Activated CD4-positive, alpha-beta T cell treated with anti-CD3 and anti-CD28 coated beads, Interleukin-2, amount 50 U/mL, for 4 hours (primary cell): ENCODE measurements at regions not wholly inside any gene's neighbourhood (a gene's known extent, or its start where the extent isn't known, plus 50 kb on each side); places are given as distances from the start of the nearest gene placed in this dataset.
"Not testable (repeated sequence)": the region's sequence is repeated elsewhere in the genome, so short reads cannot be mapped to it uniquely, and the experiment has no call there.

ENCODE experiments used
- DNase-seq, 2 experiments: peaks; one replicate each; pipeline ENCODE4 v3.0.0-alpha.2; 2020

DNA sequence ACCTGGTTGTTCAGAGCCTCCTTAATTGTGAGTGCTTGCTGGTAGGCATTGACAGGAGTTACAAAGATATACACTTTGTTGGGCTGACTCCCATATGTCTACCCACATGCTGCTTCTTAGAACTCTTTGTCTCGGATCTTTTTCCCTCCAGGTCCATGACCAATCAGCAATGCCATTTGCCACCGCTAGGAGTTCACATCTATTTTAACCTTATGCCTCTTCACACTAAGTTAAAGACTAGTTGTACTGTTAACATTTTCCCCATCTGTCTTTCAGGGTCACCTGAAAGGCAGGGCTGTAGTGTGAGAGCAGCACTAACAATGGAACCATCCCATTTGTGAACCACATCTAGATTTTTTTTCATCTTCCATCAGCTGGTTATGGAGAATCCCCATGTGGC is 226.7 kb upstream of the NPY start:
- no peak for DNase-seq

GRCh38 chr7:24058953-24059352 is 225.0 kb upstream of the NPY start:
- no peak for DNase-seq

GRCh38 chr7:24059775-24060174 is 224.2 kb upstream of the NPY start:
- DNase-seq, result no peak

GRCh38 chr7:24063721-24064120 is 220.3 kb upstream of the NPY start:
- no peak for DNase-seq

GRCh38 chr7:24069751-24070150 is 214.2 kb upstream of the NPY start:
- DNase-seq, result no peak

GRCh38 chr7:24073651-24074420 is 210.2 kb upstream of the NPY start:
- no peak for DNase-seq

DNA sequence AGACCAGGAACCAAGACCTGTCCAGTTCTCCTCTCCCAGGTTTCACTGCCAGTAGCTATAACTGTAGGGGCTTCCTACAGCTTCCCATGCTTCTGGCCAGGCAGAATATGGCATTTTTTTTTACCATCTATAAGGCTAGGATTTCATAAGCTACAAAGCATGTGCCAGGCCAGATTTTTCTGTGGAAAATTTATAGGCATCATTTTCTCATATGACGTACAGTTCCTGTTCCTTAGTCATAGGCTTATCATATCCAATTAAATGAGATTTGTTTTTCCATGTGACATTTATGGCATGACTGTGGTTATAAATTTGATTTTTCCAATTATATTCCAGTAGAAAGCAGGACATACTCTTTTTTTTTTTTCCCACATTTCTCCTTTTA is 208.6 kb upstream of the NPY start:
- DNase-seq, result no peak

GRCh38 chr7:24082826-24083225 is 201.2 kb upstream of the NPY start:
- no peak for DNase-seq

DNA sequence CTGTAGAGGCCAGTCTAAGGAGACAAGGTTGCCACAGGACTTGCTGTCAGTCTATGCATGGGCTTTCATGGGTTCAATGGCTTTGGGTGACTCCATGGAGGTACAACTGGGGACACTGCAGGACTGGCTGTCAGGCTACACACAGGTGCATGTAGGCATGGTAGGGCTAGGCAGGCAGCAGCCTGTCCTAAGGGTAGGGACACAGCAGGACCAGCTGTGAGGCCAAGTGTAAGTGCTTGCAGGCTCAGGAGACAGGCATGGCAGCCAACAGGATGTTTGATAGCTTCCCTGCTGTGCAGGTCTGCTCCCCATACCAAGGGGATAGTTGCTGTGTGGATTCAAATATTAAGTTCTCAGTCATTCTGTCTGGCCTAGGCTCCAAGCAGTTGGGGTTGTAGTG is 181.0 kb upstream of the NPY start:
- DNase-seq, result no peak

DNA sequence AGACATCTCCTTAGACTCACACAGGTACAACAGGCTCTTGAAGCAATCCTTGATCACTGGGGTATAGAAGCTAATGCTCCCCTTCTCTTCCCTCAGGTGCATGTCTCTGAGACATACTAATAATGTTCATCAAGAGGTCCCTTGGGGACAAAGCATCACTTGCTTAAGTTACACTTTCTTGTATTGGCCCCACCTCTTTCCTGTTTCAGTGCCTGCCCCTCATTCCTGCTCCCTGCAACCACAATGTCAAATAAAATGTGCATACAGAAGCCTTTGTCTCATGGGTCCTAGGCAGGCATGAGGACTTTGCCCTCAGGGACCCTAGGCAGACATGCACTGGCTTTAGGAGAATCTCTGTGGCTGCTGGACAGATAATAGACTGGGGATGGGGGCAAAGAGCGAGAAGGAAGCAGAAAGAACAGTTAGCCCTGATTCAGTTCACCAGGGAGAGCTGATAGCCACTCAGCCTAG is 175.0 kb upstream of the NPY start:
- no peak for DNase-seq

DNA sequence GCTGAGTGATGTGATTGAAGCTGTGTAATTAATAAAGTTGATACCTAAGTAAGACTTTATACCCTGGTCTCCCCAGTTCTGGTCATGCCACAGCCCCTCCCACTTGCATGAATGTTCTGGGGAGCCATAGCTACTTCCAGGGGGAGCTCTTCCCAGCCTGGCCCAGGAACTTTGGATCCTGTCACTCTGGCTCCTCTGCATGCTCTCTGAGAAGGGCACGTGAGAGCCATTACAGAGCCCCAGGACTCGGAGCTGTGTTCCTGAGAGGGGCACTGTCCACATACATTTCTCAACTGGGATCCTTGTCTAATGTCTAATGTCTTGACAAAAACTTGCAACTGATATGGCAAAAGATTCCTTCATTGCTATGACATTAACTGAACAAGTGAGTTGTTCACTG is 173.9 kb upstream of the NPY start:
- no peak for DNase-seq

DNA sequence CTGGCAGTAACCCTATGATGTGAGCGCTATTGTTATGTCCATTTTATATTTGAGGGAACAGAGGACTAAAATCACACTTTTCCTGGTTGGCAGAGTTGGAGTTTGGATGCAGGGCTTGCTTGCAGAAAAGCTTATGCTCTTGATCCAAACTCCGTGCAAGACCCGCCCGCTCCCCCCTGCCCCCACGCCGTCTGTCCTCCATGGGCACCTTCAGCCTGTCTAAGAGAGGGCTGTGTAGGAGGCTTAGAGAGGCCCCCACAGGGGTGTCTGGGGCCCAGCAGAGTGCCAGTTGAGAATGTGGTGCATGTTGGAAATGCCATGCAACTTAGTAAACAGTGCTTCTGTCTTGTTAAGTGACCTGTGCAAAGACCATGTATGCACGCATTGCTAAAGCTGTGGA is 170.5 kb upstream of the NPY start:
- DNase-seq, result no peak

DNA sequence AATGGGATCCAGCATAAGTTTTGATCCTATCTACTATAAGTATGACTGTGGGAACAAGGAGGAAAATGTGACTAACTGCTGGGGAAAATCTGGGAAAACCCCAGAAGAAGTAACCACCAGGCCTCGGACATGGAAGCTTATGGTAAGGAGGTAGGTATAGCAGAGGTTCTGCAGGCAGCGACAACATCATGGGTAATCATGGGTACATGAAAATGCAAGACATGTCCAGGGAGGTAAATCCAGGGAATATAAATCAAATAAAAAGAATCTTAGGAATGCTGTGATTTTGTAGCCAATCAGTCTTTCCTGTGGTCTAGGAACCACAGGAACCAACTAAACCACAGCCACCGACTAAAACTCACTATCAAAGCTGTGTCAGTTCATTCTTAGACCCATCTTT is 168.3 kb upstream of the NPY start:
- DNase-seq, result no peak

DNA sequence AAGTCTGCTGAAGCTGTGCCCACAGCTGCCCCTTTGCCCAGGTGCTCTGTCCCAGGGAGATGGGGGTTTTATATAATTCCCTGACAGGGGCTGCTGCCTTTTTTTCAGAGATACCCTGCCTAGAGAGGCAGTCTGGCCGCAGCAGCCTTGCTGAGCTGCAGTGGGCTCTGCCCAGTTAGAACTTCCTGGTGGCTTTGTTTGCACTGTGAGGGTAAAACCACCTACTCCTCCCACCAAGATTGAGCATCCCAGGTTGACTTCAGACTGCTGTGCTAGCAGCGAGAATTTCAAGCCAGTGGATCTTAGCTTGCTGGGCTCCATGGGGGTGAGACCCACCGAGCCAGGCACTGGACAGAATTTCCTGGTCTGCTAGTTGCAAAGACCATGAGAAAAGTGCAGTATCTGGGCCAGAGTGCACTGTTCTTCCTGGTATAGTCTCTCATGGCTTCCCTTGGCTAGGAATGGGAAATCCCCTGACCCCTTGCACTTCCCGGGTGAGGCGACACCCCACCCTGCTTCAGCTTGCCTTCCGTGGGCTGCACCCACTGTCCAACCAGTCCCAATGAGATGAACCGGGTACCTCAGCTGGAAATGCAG is 166.0 kb upstream of the NPY start:
- DNase-seq, result not testable (repeated sequence)

- no peak for DNase-seq
These were observed 164.1 kb upstream of the NPY start for GRCh38 chr7:24119852-24120251.

DNA sequence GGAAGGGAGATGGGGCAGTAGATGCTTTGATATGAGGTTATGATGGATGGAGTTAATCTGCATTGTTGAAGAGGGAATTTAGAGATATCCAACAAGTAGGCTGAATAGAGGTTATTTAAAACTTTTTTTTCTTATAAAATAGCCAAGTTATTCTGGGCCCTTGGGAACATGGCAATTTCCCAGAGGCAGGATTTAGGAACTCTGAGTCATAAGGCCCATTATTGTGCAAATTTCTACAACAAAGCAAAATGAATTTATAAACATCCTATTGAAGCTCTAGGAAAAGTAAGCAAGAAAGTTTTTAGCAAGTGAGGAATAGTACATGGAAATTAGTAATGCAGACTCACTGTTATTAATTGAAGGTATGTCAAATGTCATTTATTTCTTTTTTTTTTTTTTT is 160.9 kb upstream of the NPY start:
- no peak for DNase-seq

GRCh38 chr7:24125765-24126164 is 158.2 kb upstream of the NPY start:
- DNase-seq, result no peak

DNA sequence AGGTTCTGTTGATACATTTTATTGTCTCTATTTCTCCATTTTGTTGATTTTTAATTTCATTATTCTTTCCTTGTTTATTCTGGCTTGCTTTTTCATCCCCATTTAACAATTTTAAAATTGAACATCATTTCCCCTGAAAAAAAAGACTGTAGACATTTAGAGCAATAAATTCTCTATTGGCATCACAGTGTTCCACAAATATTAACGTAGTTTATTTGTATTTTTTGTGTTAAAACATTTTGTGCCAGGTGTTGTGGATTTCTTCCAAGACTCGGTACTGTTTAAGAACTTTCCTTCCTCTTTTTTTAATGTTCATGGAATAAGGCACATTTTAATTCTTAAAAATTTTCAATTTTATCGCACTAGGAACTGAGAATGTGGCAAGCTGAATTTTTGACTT is 156.1 kb upstream of the NPY start:
- DNase-seq, result no peak

- DNase-seq, result no peak
These were observed 154.4 kb upstream of the NPY start for GRCh38 chr7:24129597-24129996.

GRCh38 chr7:24130631-24131030 is 153.4 kb upstream of the NPY start:
- DNase-seq, result no peak

- DNase-seq, result no peak
These were observed 150.3 kb upstream of the NPY start for GRCh38 chr7:24133691-24134090.

- no peak for DNase-seq
These were observed 149.5 kb upstream of the NPY start for GRCh38 chr7:24134535-24134934.

- DNase-seq, result no peak
These were observed 148.8 kb upstream of the NPY start for GRCh38 chr7:24135003-24135817.

- DNase-seq, result no peak
These were observed 146.7 kb upstream of the NPY start for GRCh38 chr7:24137338-24137737.
